PC-3 (cell line): ENCODE measurements at regions not wholly inside any gene's neighbourhood (a gene's known extent, or its start where the extent isn't known, plus 50 kb on each side); places are given as distances from the start of the nearest gene placed in this dataset.

Experiments
- CTCF ChIP-seq: fragments of 300-600 bp; sonication (generic); conservative IDR thresholded peaks from 2 replicates; pipeline ENCODE4 v1.5.1; 2017; ENCODE audit warnings: antibody characterized with exemption, low read depth, mild to moderate bottlenecking, low read length
- EZH2 ChIP-seq: fragments of 300-600 bp; sonication (generic); IDR thresholded peaks from one replicate; pipeline ENCODE4 v1.6.1; 2017; ENCODE audit warnings: antibody characterized with exemption, mild to moderate bottlenecking, low read length; ENCODE audit not compliant: unreplicated experiment
- EZH2phosphoT487 ChIP-seq: fragments of 300-600 bp; sonication (generic); IDR thresholded peaks from 2 replicates; pipeline ENCODE4 v1.6.1; 2018; ENCODE audit warnings: mild to moderate bottlenecking, antibody characterized with exemption, low read length, borderline replicate concordance

- TF ChIP-seq CTCF (no peak), EZH2phosphoT487 (no peak), EZH2 (no peak)
Observed at GRCh38 chr20:55424476-55424875, 580.8 kb downstream of the CBLN4 start.
